ENCODE measurements at regions not wholly inside any gene's neighbourhood (a gene's known extent, or its start where the extent isn't known, plus 50 kb on each side); places are given as distances from the start of the nearest gene placed in this dataset.

- TF ChIP-seq, protein P1, sequence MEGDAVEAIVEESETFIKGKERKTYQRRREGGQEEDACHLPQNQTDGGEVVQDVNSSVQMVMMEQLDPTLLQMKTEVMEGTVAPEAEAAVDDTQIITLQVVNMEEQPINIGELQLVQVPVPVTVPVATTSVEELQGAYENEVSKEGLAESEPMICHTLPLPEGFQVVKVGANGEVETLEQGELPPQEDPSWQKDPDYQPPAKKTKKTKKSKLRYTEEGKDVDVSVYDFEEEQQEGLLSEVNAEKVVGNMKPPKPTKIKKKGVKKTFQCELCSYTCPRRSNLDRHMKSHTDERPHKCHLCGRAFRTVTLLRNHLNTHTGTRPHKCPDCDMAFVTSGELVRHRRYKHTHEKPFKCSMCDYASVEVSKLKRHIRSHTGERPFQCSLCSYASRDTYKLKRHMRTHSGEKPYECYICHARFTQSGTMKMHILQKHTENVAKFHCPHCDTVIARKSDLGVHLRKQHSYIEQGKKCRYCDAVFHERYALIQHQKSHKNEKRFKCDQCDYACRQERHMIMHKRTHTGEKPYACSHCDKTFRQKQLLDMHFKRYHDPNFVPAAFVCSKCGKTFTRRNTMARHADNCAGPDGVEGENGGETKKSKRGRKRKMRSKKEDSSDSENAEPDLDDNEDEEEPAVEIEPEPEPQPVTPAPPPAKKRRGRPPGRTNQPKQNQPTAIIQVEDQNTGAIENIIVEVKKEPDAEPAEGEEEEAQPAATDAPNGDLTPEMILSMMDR (IDR thresholded peaks at IDR 0.05) = no peak
- intact Hi-C loops (cut with DNase I) = no loop called here
- no peak overlapping the region for H3K27ac ChIP-seq
- no peaks in the 10 kb centered on the region for H3K4me1 ChIP-seq
- no peaks in the 10 kb centered on the region for H3K36me3 ChIP-seq
- no peaks in the 10 kb centered on the region for H3K27me3 ChIP-seq
- H3K4me3 ChIP-seq = no peak overlapping the region
- no peak for DNase-seq (ENCODE audit: low spot score in 2 of 2)
- no peaks in the 10 kb centered on the region for H3K9me3 ChIP-seq
These were observed 930.5 kb upstream of the MIR17HG start for GRCh38 chr13:90416938-90417337.

DNA sequence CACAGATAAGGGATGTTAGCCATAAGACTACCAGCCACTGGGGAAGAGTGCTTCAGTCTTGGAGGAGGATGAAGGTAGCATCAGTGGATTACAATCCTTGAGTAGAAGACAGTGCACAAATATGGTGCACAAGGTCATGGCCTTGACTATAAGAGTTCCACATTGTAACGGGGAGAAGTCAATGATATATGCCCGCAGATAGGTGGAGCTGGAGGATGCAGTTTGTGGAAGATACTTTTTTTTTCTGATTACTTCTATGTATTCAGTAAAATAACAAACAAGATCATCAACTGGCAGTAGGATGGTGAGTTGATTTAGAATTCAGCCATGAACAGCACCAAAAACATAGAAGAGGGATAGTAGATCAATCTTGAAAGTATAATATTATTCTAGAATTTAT is 926.8 kb upstream of the MIR17HG start:
- Histone ChIP-seq H3K4me1 (no peaks in the 10 kb centered on the region), H3K27ac (no peak overlapping the region), H3K9me3 (no peaks in the 10 kb centered on the region), H3K36me3 (no peaks in the 10 kb centered on the region), H3K4me3 (no peak overlapping the region), H3K27me3 (no peaks in the 10 kb centered on the region)
- TF ChIP-seq, protein P1 (IDR thresholded peaks at IDR 0.05) = no peak
- intact Hi-C loops (cut with DNase I) = no loop called here
- DNase-seq (ENCODE audit: low spot score in 2 of 2) = no peak

DNA sequence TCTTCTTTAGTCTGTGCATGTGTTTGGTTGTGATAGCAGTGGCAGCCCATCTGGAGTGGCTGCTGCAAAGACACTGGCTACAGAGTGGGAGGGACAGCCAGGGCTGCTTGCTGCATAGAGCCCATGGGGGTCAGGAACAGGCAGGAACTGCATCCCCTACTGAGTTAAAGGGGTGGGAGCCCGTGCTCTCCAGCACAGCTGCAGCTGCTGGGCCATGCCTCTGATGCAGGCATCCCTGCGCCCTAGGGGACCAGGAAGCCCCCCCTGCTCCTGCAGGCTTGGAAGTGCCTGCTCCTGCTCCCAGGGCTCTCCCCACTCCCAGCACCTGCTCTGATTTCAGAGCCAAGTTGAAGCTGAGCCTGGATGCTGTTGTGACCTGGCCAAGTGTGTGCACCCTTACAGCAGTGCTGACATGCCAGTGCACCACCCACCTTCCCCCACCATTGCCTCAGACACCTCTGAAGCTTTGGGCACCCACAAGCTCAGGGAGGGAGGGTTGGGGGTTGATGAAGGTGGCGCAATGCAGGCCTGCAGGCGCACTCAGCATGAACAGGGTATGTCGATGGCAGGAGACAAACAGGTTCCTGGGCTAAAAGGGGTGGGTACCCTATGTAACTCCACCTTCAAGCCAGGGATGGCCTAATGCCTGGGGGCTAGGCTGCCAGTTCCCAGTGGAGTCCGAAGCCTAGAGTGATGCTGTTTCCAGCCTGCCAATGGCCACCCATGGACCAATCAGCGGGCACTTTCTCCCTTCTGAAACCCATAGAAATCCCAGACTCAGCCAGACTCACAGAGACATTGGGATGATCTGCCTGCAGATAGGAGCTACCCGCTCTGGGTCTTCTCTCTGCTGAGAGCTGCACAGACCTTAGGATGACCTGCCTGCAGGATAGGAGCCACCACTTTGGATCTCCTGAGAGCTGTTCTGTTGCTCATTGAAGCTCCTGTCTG is 919.9 kb upstream of the MIR17HG start:
- DNase-seq (ENCODE audit: low spot score in 2 of 2) = no peak
- Histone ChIP-seq H3K36me3 (no peaks in the 10 kb centered on the region), H3K4me3 (no peak overlapping the region), H3K27me3 (no peaks in the 10 kb centered on the region), H3K27ac (no peak overlapping the region), H3K9me3 (no peaks in the 10 kb centered on the region), H3K4me1 (no peaks in the 10 kb centered on the region)
- TF ChIP-seq, protein P1 (IDR thresholded peaks at IDR 0.05) = no peak
- intact Hi-C loops (cut with DNase I) = no loop called here

DNA sequence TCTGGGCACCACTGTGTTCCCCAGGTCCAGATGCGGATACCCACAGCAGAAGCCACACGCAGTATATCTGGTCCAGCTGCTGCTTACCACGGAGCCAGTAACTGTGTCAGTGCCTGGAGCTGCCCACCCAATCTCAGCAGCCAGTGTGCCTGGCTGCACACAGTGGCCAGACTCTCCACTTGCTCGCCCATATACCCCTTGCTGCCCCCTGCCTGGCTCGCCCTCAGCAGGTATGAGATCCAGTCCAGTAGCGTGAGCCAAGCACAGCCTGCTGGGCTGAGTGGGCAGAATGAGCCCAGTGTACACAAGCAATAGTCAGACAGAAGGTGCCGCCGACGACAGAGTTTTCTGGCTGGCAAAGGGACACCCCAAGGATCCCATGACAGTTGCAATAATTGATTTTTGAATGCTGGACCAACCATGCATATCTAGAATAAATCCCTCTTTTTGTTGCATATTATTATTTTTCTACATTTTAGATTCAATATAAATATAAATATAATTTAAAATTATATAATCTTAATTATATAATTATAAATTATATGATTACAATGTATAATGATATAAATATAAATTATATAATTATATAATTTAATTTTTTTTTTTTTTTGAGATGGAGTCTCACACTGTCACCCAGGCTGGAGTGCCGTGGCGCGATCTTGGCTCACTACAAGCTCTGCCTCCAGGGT is 918.8 kb upstream of the MIR17HG start:
- intact Hi-C loops (cut with DNase I) = no loop called here
- H3K9me3 ChIP-seq = no peaks in the 10 kb centered on the region
- H3K36me3 ChIP-seq = no peaks in the 10 kb centered on the region
- H3K4me3 ChIP-seq = no peak overlapping the region
- H3K27ac ChIP-seq = no peak overlapping the region
- TF ChIP-seq, protein P1 (IDR thresholded peaks at IDR 0.05) = no peak
- H3K4me1 ChIP-seq = no peaks in the 10 kb centered on the region
- no peaks in the 10 kb centered on the region for H3K27me3 ChIP-seq
- DNase-seq (ENCODE audit: low spot score in 2 of 2) = no peak

DNA sequence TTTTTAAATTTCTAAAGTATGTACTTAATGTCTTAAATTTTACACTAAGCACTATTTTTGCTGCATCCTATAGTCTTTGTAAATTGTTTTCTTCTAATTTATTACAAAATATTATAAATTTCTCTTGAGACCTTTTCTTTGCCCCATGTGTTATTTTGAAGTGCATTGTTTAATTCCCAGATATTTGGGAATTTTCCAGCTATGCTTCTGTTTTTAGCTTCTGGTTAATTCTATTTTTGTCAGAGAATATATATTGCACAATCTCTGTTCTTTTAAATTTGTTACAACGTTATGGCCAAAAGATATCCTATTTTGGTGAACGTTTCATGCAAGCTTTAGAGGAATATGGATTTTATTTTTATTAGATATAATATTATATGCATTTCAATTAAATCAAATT is 917.4 kb upstream of the MIR17HG start:
- TF ChIP-seq, protein P1 (IDR thresholded peaks at IDR 0.05) = no peak
- intact Hi-C loops (cut with DNase I) = no loop called here
- H3K4me1 ChIP-seq = no peaks in the 10 kb centered on the region
- no peaks in the 10 kb centered on the region for H3K27me3 ChIP-seq
- H3K27ac ChIP-seq = no peak overlapping the region
- H3K36me3 ChIP-seq = no peaks in the 10 kb centered on the region
- H3K9me3 ChIP-seq = no peaks in the 10 kb centered on the region
- no peak overlapping the region for H3K4me3 ChIP-seq
- no peak for DNase-seq (ENCODE audit: low spot score in 2 of 2)
